IMR-90 (cell line): ENCODE measurements at regions not wholly inside any gene's neighbourhood (a gene's known extent, or its start where the extent isn't known, plus 50 kb on each side); places are given as distances from the start of the nearest gene placed in this dataset.

ENCODE experiments used
- ATAC-seq: fragments of 200-7000 bp; cut with Tn5 transposase; 2 replicates; pipeline ENCODE4 v1.9.1; 2020; ENCODE audit warnings: low read depth, mild to moderate bottlenecking, moderate library complexity
- BruUV-seq: library from RNA; stranded (reverse); fragments of 400-500 nt; replicated peaks from 2 replicates; lab custom pipeline; 2021; lab: Mats Ljungman, UMichigan
- CTCF ChIA-PET: fragments of 300-600 bp; formaldehyde crosslinking; extraction: SDS; loops from one replicate; lab custom pipeline; 2021; ENCODE audit warnings: antibody characterized with exemption; lab: Yijun Ruan, JAX
- POLR2A ChIA-PET: fragments of 300-600 bp; sonication (Branson Sonifier 250); formaldehyde crosslinking; loops from one replicate; lab custom pipeline; 2022; ENCODE audit warnings: antibody characterized with exemption; ENCODE audit not compliant: unreplicated experiment; lab: Charles Lee
- DNase-seq: peaks from one replicate; pipeline ENCODE4 v3.0.0; 2013
- H2AFZ ChIP-seq: replicated peaks from 2 replicates; pipeline ENCODE3; 2013; ENCODE audit warnings: low read length, mild to moderate bottlenecking; ENCODE audit not compliant: poor library complexity
- H2AK5ac ChIP-seq: 2 replicates; pipeline ENCODE4 v1.6.1; 2013; ENCODE audit warnings: low read depth, low read length, inconsistent platforms
- H2AK9ac ChIP-seq: replicated peaks from 2 replicates; pipeline ENCODE3; 2013; ENCODE audit warnings: mild to moderate bottlenecking, low read depth, low read length, moderate library complexity; ENCODE audit not compliant: poor library complexity
- H2BK120ac ChIP-seq: 2 replicates; pipeline ENCODE4 v1.6.1; 2013; ENCODE audit warnings: low read depth, low read length, inconsistent platforms
- H2BK15ac ChIP-seq: 3 replicates; pipeline ENCODE4 v1.6.1; 2013; ENCODE audit warnings: low read depth, low read length, inconsistent platforms
- H2BK20ac ChIP-seq: 2 replicates; pipeline ENCODE4 v1.6.1; 2013; ENCODE audit warnings: low read depth, mild to moderate bottlenecking, inconsistent platforms, low read length, moderate library complexity
- H2BK5ac ChIP-seq: 2 replicates; pipeline ENCODE4 v1.6.1; 2013; ENCODE audit warnings: mild to moderate bottlenecking, low read depth, low read length, inconsistent platforms; ENCODE audit not compliant: poor library complexity, severe bottlenecking
- H3K14ac ChIP-seq: replicated peaks from 2 replicates; pipeline ENCODE4 v1.6.1; 2013; ENCODE audit warnings: low read depth, low read length, inconsistent platforms
- H3K18ac ChIP-seq: 2 replicates; pipeline ENCODE4 v1.6.1; 2013; ENCODE audit warnings: low read depth, low read length, control low read depth
- H3K23ac ChIP-seq: 2 replicates; pipeline ENCODE4 v1.6.1; 2013; ENCODE audit warnings: low read depth, low read length, inconsistent platforms
- H3K27ac ChIP-seq: 2 replicates; pipeline ENCODE4 v1.5.1; 2013; ENCODE audit warnings: mild to moderate bottlenecking, control low read depth, low read length; ENCODE audit not compliant: insufficient read depth
- H3K27me3 ChIP-seq: 2 replicates; pipeline ENCODE4 v1.6.1; 2013; ENCODE audit warnings: low read length; ENCODE audit not compliant: control insufficient read depth, insufficient read depth
- H3K36me3 ChIP-seq: 2 replicates; pipeline ENCODE4 v1.6.1; 2013; ENCODE audit warnings: low read length, mixed read lengths; ENCODE audit not compliant: control insufficient read depth, insufficient read depth
- H3K4ac ChIP-seq: 2 replicates; pipeline ENCODE4 v1.6.1; 2013; ENCODE audit warnings: low read depth, low read length, inconsistent platforms
- H3K4me1 ChIP-seq: 2 replicates; pipeline ENCODE4 v1.6.1; 2013; ENCODE audit warnings: low read length, mixed read lengths; ENCODE audit not compliant: control insufficient read depth, insufficient read depth
- H3K4me2 ChIP-seq: 2 replicates; pipeline ENCODE4 v1.6.1; 2013; ENCODE audit warnings: low read depth, mild to moderate bottlenecking, control low read depth, low read length, moderate library complexity
- H3K4me3 ChIP-seq: 2 replicates; pipeline ENCODE4 v1.5.1; 2013; ENCODE audit warnings: low read depth, mild to moderate bottlenecking, control low read depth, low read length, moderate library complexity; ENCODE audit not compliant: insufficient read depth
- H3K56ac ChIP-seq: 2 replicates; pipeline ENCODE4 v1.6.1; 2013; ENCODE audit warnings: low read length, inconsistent platforms; ENCODE audit not compliant: insufficient read depth; ENCODE audit errors: extremely low read depth
- H3K79me1 ChIP-seq, 2 experiments: 2 replicates each; pipeline ENCODE4 v1.6.1; 2013; ENCODE audit warnings: low read length in 2 of 2, inconsistent platforms in 1 of 2, low read depth in 1 of 2
- H3K9ac ChIP-seq: 2 replicates; pipeline ENCODE4 v1.6.1; 2013; ENCODE audit warnings: low read depth, low read length, control low read depth
- H3K9me1 ChIP-seq: 2 replicates; pipeline ENCODE4 v1.6.1; 2013; ENCODE audit warnings: low read length, inconsistent platforms; ENCODE audit not compliant: insufficient read depth
- H3K9me3 ChIP-seq: 2 replicates; pipeline ENCODE4 v1.6.1; 2013; ENCODE audit warnings: low read length; ENCODE audit not compliant: control insufficient read depth, insufficient read depth
- H4K20me1 ChIP-seq: 2 replicates; pipeline ENCODE4 v1.6.1; 2013; ENCODE audit warnings: low read length, inconsistent platforms; ENCODE audit not compliant: insufficient read depth
- H4K5ac ChIP-seq: 2 replicates; pipeline ENCODE4 v1.6.1; 2013; ENCODE audit warnings: mild to moderate bottlenecking, low read depth, low read length, control low read depth
- H4K8ac ChIP-seq, 2 experiments: 2 replicates each; pipeline ENCODE4 v1.6.1; 2013; ENCODE audit warnings: low read depth in 2 of 2, low read length in 2 of 2, control low read depth in 1 of 2, inconsistent platforms in 1 of 2
- H4K91ac ChIP-seq: 2 replicates; pipeline ENCODE4 v1.6.1; 2013; ENCODE audit warnings: low read depth, low read length, inconsistent platforms; ENCODE audit not compliant: insufficient read depth
- CEBPB ChIP-seq: IDR thresholded peaks from 2 replicates; pipeline ENCODE4 v1.6.1; 2012; ENCODE audit warnings: low read depth, low read length, improper control_type of control experiment
- FOS ChIP-seq: fragments of 150-350 bp; IDR thresholded peaks from 2 replicates; pipeline ENCODE4 v1.6.1; 2016; ENCODE audit warnings: low read depth, low read length
- WGBS, 2 experiments: methylation state at CpG; one replicate each; pipeline versions ENCODE4 v1.1.5 to v1.1.7; 2013; ENCODE audit warnings: missing lambda C conversion rate in 2 of 2; ENCODE audit not compliant: insufficient read length in 1 of 2; ENCODE audit errors: extremely low coverage in 2 of 2; 5-methylcytosine and 5-hydroxymethylcytosine counted together
- dilution Hi-C: fragments of 300-500 bp; cut with HindIII; formaldehyde crosslinking; loops from one replicate; pipeline ENCODE4 v1.14.3; 2018; ENCODE audit warnings: low sequenced_read_pairs; ENCODE audit not compliant: unreplicated experiment
- in situ Hi-C: fragments of 300-500 bp; cut with MboI; formaldehyde crosslinking; loops from 3 replicates; pipeline ENCODE4 v1.14.3; 2019; ENCODE audit warnings: low sequenced_read_pairs, inconsistent platforms, mixed read lengths
- intact Hi-C: fragments of 100-400 bp; cut with micrococcal nuclease; formaldehyde crosslinking; loops from 2 replicates; pipeline ENCODE4 v1.10.0; 2022

GRCh38 chr9:80775530-80775929 is 913.8 kb downstream of the TLE1 start:
- Histone ChIP-seq H2BK15ac (no peak overlapping the region), H3K79me1 (no peaks in the 10 kb centered on the region), H2AK5ac (no peak overlapping the region), H4K8ac (no peak overlapping the region), H3K23ac (no peak overlapping the region), H2BK20ac (no peak overlapping the region), H3K36me3 (no peaks in the 10 kb centered on the region), H2BK120ac (no peak overlapping the region), H3K14ac (no peak overlapping the region), H3K4me2 (no peak overlapping the region), H4K91ac (no peak overlapping the region), H3K18ac (no peak overlapping the region), H4K5ac (no peak overlapping the region), H4K20me1 (no peaks in the 10 kb centered on the region), H2BK5ac (no peak overlapping the region), H3K9ac (no peak overlapping the region), H3K56ac (no peak overlapping the region), H3K4ac (no peak overlapping the region), H3K27ac (no peak overlapping the region), H3K9me3 (no peaks in the 10 kb centered on the region), H3K27me3 (no peaks in the 10 kb centered on the region), H3K4me3 (no peak overlapping the region), H2AFZ (no peak overlapping the region), H3K9me1 (no peaks in the 10 kb centered on the region), H2AK9ac (no peak overlapping the region), H3K4me1 (no peaks in the 10 kb centered on the region)
- ChIA-PET CTCF (no interaction called here), POLR2A (no interaction called here)
- peak; percentile 35 for ATAC-seq
- no TSS peak for BruUV-seq
- in situ Hi-C loops (no loop called here), intact Hi-C loops (no loop called here), dilution Hi-C loops (no loop called here)
- peak; percentile 62 for DNase-seq
- TF ChIP-seq CEBPB (peak; percentile 65), FOS (no peak)
- WGBS, 2 experiments, result no CpG with 5 or more reads among the region's 2 CpGs
